ENCODE measurements at regions not wholly inside any gene's neighbourhood (a gene's known extent, or its start where the extent isn't known, plus 50 kb on each side); places are given as distances from the start of the nearest gene placed in this dataset.

DNA sequence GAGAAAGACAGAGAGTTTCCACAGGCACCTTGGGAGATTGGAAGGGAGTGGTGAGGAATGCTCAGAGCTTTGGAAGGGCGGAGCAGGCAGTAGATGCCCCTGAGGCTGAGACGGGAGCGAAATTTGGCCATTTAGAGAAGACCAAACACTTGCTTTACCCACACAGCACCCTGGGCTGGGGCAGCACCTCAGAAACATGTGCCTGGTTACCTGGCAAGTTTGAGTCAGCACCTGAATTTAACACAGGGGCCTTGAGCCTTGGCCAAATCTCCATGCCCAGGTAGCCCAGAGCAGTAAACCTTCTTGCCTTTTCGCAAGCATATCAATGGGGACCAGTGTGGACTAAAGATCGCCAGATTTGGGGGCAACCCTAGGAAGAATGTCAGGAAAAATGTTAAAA, 111.9 kb upstream of the NFE2L3 start:
- peaks cover 0 to 18% of the 10 kb centered on the region in 2 donors for H3K27me3 ChIP-seq
- H3K36me3 ChIP-seq, result no peaks in the 10 kb centered on the region
- intact Hi-C loops (cut with DNase I; ENCODE audit: low total_unique reads), result no loop called here
- H3K27ac ChIP-seq, result no peak overlapping the region
- no peaks in the 10 kb centered on the region for H3K4me1 ChIP-seq
- DNase-seq, result no peak
- H3K9me3 ChIP-seq, result no peaks in the 10 kb centered on the region
- TF ChIP-seq, protein P1, sequence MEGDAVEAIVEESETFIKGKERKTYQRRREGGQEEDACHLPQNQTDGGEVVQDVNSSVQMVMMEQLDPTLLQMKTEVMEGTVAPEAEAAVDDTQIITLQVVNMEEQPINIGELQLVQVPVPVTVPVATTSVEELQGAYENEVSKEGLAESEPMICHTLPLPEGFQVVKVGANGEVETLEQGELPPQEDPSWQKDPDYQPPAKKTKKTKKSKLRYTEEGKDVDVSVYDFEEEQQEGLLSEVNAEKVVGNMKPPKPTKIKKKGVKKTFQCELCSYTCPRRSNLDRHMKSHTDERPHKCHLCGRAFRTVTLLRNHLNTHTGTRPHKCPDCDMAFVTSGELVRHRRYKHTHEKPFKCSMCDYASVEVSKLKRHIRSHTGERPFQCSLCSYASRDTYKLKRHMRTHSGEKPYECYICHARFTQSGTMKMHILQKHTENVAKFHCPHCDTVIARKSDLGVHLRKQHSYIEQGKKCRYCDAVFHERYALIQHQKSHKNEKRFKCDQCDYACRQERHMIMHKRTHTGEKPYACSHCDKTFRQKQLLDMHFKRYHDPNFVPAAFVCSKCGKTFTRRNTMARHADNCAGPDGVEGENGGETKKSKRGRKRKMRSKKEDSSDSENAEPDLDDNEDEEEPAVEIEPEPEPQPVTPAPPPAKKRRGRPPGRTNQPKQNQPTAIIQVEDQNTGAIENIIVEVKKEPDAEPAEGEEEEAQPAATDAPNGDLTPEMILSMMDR (IDR thresholded peaks at IDR 0.05), result no peak
- no peak overlapping the region for H3K4me3 ChIP-seq

DNA sequence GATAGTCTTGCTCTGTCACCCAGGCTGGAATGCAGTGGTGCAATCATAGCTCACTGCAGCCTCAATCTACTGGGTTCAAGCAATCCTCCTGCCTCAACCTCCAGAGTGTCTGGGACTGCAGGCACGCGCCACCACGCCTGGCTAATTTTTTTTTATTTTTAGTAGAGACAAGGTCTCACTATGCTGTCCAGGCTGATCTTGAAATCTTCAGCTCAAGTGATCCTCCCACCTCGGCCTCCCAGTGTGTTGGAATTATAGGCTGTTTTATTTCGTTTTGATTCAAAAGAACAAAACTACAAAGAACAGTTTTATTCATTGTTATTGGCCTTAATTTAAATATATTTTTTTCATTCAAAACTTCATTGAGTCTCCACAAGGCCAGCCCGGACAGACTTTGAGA, 109.8 kb upstream of the NFE2L3 start:
- intact Hi-C loops (cut with DNase I; ENCODE audit: low total_unique reads), result no loop called here
- Histone ChIP-seq H3K36me3 (no peaks in the 10 kb centered on the region), H3K4me1 (no peaks in the 10 kb centered on the region), H3K9me3 (no peaks in the 10 kb centered on the region), H3K4me3 (no peak overlapping the region), H3K27ac (no peak overlapping the region), H3K27me3 (peaks cover 0 to 18% of the 10 kb centered on the region in 2 donors)
- TF ChIP-seq, protein P1 (IDR thresholded peaks at IDR 0.05), result no peak
- DNase-seq, result no peak

- Histone ChIP-seq H3K4me1 (no peaks in the 10 kb centered on the region), H3K27me3 (peaks cover 0 to 16% of the 10 kb centered on the region in 2 donors), H3K36me3 (no peaks in the 10 kb centered on the region), H3K4me3 (no peak overlapping the region), H3K27ac (no peak overlapping the region), H3K9me3 (no peaks in the 10 kb centered on the region)
- TF ChIP-seq, protein P1 (IDR thresholded peaks at IDR 0.05), result no peak
- intact Hi-C loops (cut with DNase I; ENCODE audit: low total_unique reads), result no loop called here
- DNase-seq, result no peak
Observed at GRCh38 chr7:26043801-26044200, 108.2 kb upstream of the NFE2L3 start.

- no peak overlapping the region for H3K27ac ChIP-seq
- no peaks in the 10 kb centered on the region for H3K36me3 ChIP-seq
- no peaks in the 10 kb centered on the region for H3K4me1 ChIP-seq
- TF ChIP-seq, protein P1 (IDR thresholded peaks at IDR 0.05), result no peak
- intact Hi-C loops (cut with DNase I; ENCODE audit: low total_unique reads), result no loop called here
- no peaks in the 10 kb centered on the region for H3K9me3 ChIP-seq
- no peak overlapping the region for H3K4me3 ChIP-seq
- DNase-seq, result no peak
- peaks cover 0 to 16% of the 10 kb centered on the region in 2 donors for H3K27me3 ChIP-seq
Observed at GRCh38 chr7:26044320-26044719, 107.7 kb upstream of the NFE2L3 start.

GRCh38 chr7:26046150-26046549, 105.8 kb upstream of the NFE2L3 start:
- Histone ChIP-seq H3K27ac (no peak overlapping the region), H3K4me1 (no peaks in the 10 kb centered on the region), H3K36me3 (no peaks in the 10 kb centered on the region), H3K4me3 (no peak overlapping the region), H3K9me3 (no peaks in the 10 kb centered on the region), H3K27me3 (peaks cover 0 to 6% of the 10 kb centered on the region in 2 donors)
- TF ChIP-seq, protein P1 (IDR thresholded peaks at IDR 0.05), result no peak
- no peak for DNase-seq
- intact Hi-C loops (cut with DNase I; ENCODE audit: low total_unique reads), result no loop called here

DNA sequence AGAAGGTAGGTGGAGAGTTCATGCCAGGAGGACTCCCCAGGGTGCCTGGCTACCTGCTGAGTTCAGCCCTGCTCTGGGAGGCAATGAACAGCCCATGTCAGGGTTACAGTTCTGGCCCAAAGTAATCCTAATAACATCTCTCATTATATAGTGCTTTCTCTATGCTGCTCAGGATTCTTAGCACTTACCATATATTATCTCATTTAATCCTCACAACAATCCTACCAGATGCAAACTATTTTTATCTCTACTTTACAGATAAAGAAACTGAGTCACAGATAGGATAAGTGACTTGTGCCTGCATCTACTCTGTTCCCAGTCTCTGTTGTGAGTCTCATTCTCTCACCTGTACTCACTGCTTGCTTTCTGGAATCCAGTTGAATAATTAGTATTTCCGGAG, 105.1 kb upstream of the NFE2L3 start:
- Histone ChIP-seq H3K4me3 (no peak overlapping the region), H3K27me3 (peaks cover 0 to 9% of the 10 kb centered on the region in 2 donors), H3K4me1 (no peaks in the 10 kb centered on the region), H3K9me3 (no peaks in the 10 kb centered on the region), H3K36me3 (no peaks in the 10 kb centered on the region), H3K27ac (no peak overlapping the region)
- intact Hi-C loops (cut with DNase I; ENCODE audit: low total_unique reads), result no loop called here
- TF ChIP-seq, protein P1 (IDR thresholded peaks at IDR 0.05), result no peak
- no peak for DNase-seq
